IMR-90 (cell line): ENCODE measurements at regions not wholly inside any gene's neighbourhood (a gene's known extent, or its start where the extent isn't known, plus 50 kb on each side); places are given as distances from the start of the nearest gene placed in this dataset.

Experiments used
- CEBPB ChIP-seq: IDR thresholded peaks from 2 replicates; pipeline ENCODE4 v1.6.1; 2012; ENCODE audit warnings: low read depth, low read length, improper control_type of control experiment
- CTCF ChIP-seq: conservative IDR thresholded peaks from 2 replicates; pipeline ENCODE4 v1.5.1; 2012; ENCODE audit warnings: mild to moderate bottlenecking, low read depth, low read length, improper control_type of control experiment
- MAFK ChIP-seq: IDR thresholded peaks from 2 replicates; pipeline ENCODE4 v1.6.1; 2012; ENCODE audit warnings: low read depth, low read length, improper control_type of control experiment
- MXI1 ChIP-seq: IDR thresholded peaks from 2 replicates; pipeline ENCODE4 v1.6.1; 2012; ENCODE audit warnings: low read depth, mild to moderate bottlenecking, low read length, moderate library complexity, borderline replicate concordance
- POLR2A ChIP-seq: IDR thresholded peaks from 2 replicates; pipeline ENCODE4 v1.6.1; 2012; ENCODE audit warnings: mild to moderate bottlenecking, low read depth, low read length
- RAD21 ChIP-seq: IDR thresholded peaks from 2 replicates; pipeline ENCODE4 v1.6.1; 2012; ENCODE audit warnings: low read length, improper control_type of control experiment
- RFX5 ChIP-seq: IDR thresholded peaks from 2 replicates; pipeline ENCODE4 v1.8.0; 2012; ENCODE audit warnings: low read depth, mild to moderate bottlenecking, low read length, moderate library complexity
- SMC3 ChIP-seq: fragments of 150-350 bp; IDR thresholded peaks from 2 replicates; pipeline ENCODE4 v1.6.1; 2016; ENCODE audit warnings: low read depth, mild to moderate bottlenecking, antibody characterized with exemption, low read length, moderate library complexity

DNA sequence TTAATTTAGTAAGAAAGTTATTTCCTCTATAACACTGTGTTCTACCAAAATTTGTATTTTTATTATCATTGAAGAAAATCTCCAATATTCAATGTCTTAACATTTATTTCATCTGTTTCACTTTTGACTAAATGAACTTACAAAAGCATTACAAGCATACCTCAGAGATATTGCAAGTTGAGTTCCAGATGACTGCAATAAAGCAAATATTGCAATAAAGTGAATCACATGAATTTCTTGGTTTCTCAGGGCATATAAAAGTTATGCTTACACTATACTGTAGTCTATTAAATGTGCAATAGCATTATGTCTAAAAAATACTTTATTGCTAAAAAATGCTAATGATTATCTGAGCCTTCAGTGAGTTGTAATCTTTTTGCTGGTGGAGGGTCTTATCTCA lies 78.3 kb downstream of the TTC32 start:
- TF ChIP-seq CTCF, result no peak
- TF ChIP-seq CEBPB, result no peak
- TF ChIP-seq POLR2A, result no peak
- no peak for TF ChIP-seq MXI1
- TF ChIP-seq SMC3, result no peak
- TF ChIP-seq MAFK, result no peak
- TF ChIP-seq RAD21, result no peak
- no peak for TF ChIP-seq RFX5
